Heart right ventricle (tissue), 16 donors: ENCODE measurements at regions not wholly inside any gene's neighbourhood (a gene's known extent, or its start where the extent isn't known, plus 50 kb on each side); places are given as distances from the start of the nearest gene placed in this dataset.

Experiments
- ATAC-seq, 8 donors: fragments of 200-7000 bp; cut with Tn5 transposase; one replicate each; pipeline ENCODE4 v1.9.1; 2020; ENCODE audit warnings: mild to moderate bottlenecking in 8 of 8, moderate library complexity in 8 of 8, moderate number of reproducible peaks in 1 of 8
- DNase-seq, 2 donors: peaks; one replicate each; pipeline ENCODE4 v3.0.0-alpha.2; 2020
- H3K27ac ChIP-seq, 10 donors: fragments of 200-600 bp; sonication (generic) in 2 of 10; one replicate each; pipeline versions ENCODE4 v1.5.0 to v1.8.0; 2020 to 2022; ENCODE audit warnings: mild to moderate bottlenecking in 3 of 10
- H3K27me3 ChIP-seq, 7 donors: fragments of 200-600 bp; one replicate each; pipeline ENCODE4 v1.8.0; 2021 to 2022; ENCODE audit warnings: mild to moderate bottlenecking in 2 of 7
- H3K36me3 ChIP-seq, 9 donors: fragments of 200-600 bp; sonication (generic) in 1 of 9; one replicate each; pipeline versions ENCODE4 v1.5.0 to v1.8.0; 2020 to 2022; ENCODE audit warnings: mild to moderate bottlenecking in 2 of 9
- H3K4me1 ChIP-seq, 9 donors: fragments of 200-600 bp; sonication (generic) in 1 of 9; one replicate each; pipeline versions ENCODE4 v1.5.0 to v1.8.0; 2020 to 2022; ENCODE audit warnings: mild to moderate bottlenecking in 4 of 9
- H3K4me3 ChIP-seq, 10 donors: fragments of 200-600 bp; sonication (generic) in 2 of 10; one replicate each; pipeline versions ENCODE4 v1.5.0 to v1.8.0; 2020 to 2022; ENCODE audit warnings: mild to moderate bottlenecking in 7 of 10, moderate library complexity in 2 of 10
- H3K9me3 ChIP-seq, 11 donors: fragments of 200-600 bp in 10 of 11; sonication (generic) in 2 of 11; one replicate each; pipeline versions ENCODE4 v1.5.0 to v1.8.0; 2013 to 2022; ENCODE audit warnings: mild to moderate bottlenecking in 2 of 11, control low read depth in 1 of 11, moderate library complexity in 1 of 11
- WGBS, 2 donors: extraction: QIAGEN DNeasy Blood & Tissue Kit; methylation state at CpG; one replicate each; pipeline ENCODE4 v1.1.7; 2013; ENCODE audit warnings: inconsistent platforms in 1 of 2; 5-methylcytosine and 5-hydroxymethylcytosine counted together
- intact Hi-C, 10 donors: fragments of 100-400 bp; cut with DNase I; formaldehyde crosslinking; loops; one replicate each; pipeline versions ENCODE4 v1.11.1 to v1.14.2; 2022
- TF ChIP-seq, protein P1 (sequence below), 9 donors: fragments of 200-600 bp; sonication (generic) in 2 of 9; IDR thresholded peaks; one replicate each; pipeline versions ENCODE4 v1.5.0 to v1.8.0; 2021 to 2022; ENCODE audit warnings: antibody characterized with exemption in 9 of 9, mild to moderate bottlenecking in 5 of 9, moderate library complexity in 1 of 9
- donor health status: Arrhythmogenic right ventricular cardiomyopathy.
- donor health status: ischemic (EF 13 %, LVEDD 7.1; RV severe dilation, severe dysfunction).
- donor health status: healthy with polysubstance abuse.
- donor health status: DM: no; HTN: yes; CAD: no.
- donor health status: DM: no; HTN: no; CAD: no.
- donor health status: ischemic (EF 25% LVEDD 6.9; RV normal size, moderate dysfunction).
- donor health status: ischemic (EF 25% LVEDD 5.7; RV mildly dilated, moderate dysfunction).
- donor health status: healthy.
- donor health status: DM: yes; HTN: yes; CAD: no.
- donor health status: Ischemic cardiomyopathy.
- donor health status: ischemic (EF 35%, LVEDD 5.7; RV mildly dilated, moderate dysfunction).
- donor health status: nonischemic (EF 11% LVEDD 7.7; RV severe dilation, severe dysfunction).
- donor health status: DM: yes; HTN: yes; CAD: no.
- donor health status: PGD.
- donor health status: ischemic (EF 29% LVEDD 5.4; RV normal size, mild dysfunction).
- donor health status: nonischemic (EF 23%, LVEDD 6.1; RV moderate dilation, normal function).

DNA sequence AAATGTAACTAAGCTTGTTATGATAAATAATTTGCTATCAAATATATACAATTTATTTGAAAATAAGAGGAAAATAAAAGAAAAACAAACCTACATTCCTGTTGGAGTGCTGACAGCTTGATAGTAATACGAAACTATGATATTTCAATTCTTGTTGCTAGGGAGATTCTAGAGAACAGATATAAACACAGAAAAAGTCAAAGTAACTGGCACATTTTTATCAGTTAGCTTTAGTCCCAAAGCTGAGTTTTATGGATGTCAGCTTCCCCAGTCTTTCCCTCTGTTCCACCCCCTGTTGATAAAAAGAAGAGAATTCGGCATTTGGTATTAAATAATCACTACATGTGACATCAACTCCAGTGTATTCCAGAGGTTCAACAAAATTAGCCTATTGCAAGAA, 1134.0 kb downstream of the XPNPEP1 start:
- intact Hi-C loops: no loop called here
- H3K27ac ChIP-seq: no peak overlapping the region
- H3K4me1 ChIP-seq: no peaks in the 10 kb centered on the region
- DNase-seq: no peak
- peaks cover 0 to 23% (median 8%) of the 10 kb centered on the region in 11 donors for H3K9me3 ChIP-seq
- H3K27me3 ChIP-seq: peaks cover 0 to 3% (median 0%) of the 10 kb centered on the region in 7 donors
- no peaks in the 10 kb centered on the region for H3K36me3 ChIP-seq
- no peak for ATAC-seq
- H3K4me3 ChIP-seq: no peak overlapping the region
- TF ChIP-seq, protein P1, sequence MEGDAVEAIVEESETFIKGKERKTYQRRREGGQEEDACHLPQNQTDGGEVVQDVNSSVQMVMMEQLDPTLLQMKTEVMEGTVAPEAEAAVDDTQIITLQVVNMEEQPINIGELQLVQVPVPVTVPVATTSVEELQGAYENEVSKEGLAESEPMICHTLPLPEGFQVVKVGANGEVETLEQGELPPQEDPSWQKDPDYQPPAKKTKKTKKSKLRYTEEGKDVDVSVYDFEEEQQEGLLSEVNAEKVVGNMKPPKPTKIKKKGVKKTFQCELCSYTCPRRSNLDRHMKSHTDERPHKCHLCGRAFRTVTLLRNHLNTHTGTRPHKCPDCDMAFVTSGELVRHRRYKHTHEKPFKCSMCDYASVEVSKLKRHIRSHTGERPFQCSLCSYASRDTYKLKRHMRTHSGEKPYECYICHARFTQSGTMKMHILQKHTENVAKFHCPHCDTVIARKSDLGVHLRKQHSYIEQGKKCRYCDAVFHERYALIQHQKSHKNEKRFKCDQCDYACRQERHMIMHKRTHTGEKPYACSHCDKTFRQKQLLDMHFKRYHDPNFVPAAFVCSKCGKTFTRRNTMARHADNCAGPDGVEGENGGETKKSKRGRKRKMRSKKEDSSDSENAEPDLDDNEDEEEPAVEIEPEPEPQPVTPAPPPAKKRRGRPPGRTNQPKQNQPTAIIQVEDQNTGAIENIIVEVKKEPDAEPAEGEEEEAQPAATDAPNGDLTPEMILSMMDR (IDR thresholded peaks at IDR 0.05): no peak
- 57% methylated on average over 2 of the region's 2 CpGs for WGBS, 2 donors

DNA sequence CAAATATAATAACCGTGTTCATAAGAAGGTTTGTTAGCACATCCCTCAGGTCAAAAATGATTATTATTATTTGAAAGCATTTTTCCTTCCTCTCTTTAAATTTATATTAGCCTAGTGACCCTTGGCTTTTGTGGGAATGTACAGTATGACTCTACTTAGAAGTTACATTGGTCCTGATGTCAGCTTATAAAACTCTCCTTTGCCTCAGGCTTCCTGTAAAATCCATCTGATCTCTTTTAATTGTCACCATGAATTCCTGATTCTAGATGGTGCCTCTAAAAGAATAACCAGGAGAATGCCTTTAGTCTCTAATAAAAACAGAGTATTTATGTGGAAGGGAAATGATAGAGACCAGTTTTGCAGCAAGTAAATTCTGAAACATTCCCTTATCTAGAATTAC, 1134.4 kb downstream of the XPNPEP1 start:
- WGBS, 2 donors: 62 to 63% methylated on average over 1 of the region's 1 CpG
- Histone ChIP-seq H3K4me1 (no peaks in the 10 kb centered on the region), H3K9me3 (peaks cover 0 to 25% (median 11%) of the 10 kb centered on the region in 11 donors), H3K4me3 (no peak overlapping the region), H3K27ac (no peak overlapping the region), H3K27me3 (peaks cover 0 to 3% (median 0%) of the 10 kb centered on the region in 7 donors), H3K36me3 (no peaks in the 10 kb centered on the region)
- TF ChIP-seq, protein P1 (IDR thresholded peaks at IDR 0.05): no peak
- ATAC-seq (no peak), DNase-seq (no peak)
- intact Hi-C loops: no loop called here

DNA sequence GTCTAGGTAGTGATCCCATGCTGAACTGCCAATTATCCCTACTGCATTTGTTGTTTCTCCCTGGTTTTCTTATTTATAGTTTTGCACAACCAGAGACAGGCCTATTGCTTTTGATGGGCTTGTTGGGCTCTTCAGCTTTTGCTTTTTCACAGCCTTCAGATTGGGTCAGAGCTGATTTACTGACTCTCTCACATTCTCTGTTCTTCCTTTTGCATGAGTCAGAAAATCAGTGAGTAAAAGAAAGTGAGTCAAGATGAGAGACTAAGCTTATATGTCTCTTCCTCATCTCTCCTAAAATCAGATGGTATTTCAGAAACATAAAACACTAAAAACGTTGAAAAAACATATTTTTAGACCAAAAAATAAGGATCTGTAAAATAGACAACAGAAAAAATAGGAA, 1135.4 kb downstream of the XPNPEP1 start:
- intact Hi-C loops: no loop called here
- Histone ChIP-seq H3K27ac (no peak overlapping the region), H3K36me3 (no peaks in the 10 kb centered on the region), H3K27me3 (peaks cover 0 to 3% (median 0%) of the 10 kb centered on the region in 7 donors), H3K4me1 (no peaks in the 10 kb centered on the region), H3K9me3 (peaks cover 0 to 30% (median 9%) of the 10 kb centered on the region in 11 donors), H3K4me3 (no peak overlapping the region)
- WGBS, 2 donors: 17 to 40% methylated on average over 1 of the region's 1 CpG
- DNase-seq (no peak), ATAC-seq (no peak)
- TF ChIP-seq, protein P1 (IDR thresholded peaks at IDR 0.05): no peak

DNA sequence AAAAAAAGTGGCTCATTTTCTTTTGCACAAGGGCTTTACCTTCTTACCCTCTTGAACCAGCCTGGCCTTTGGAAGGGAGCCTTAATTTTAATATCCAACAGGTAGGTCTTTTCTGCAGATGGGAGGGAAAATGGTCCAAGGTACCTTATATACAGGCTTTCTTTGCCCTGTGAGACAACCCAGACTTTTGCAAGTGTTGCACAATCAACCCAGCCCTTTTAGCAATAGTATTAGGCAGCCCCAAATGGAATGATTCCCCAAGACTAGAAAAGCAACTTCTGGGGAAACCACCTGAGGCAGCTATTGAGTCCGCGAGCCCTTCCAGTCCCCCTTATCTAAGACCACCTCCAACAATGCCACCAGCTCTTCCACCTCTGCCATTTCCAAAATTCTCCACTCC, 1138.3 kb downstream of the XPNPEP1 start:
- TF ChIP-seq, protein P1 (IDR thresholded peaks at IDR 0.05): no peak
- no peaks in the 10 kb centered on the region for H3K4me1 ChIP-seq
- ATAC-seq: no peak
- 42 to 61% methylated on average over 2 of the region's 2 CpGs for WGBS, 2 donors
- H3K27me3 ChIP-seq: peaks cover 0 to 3% (median 0%) of the 10 kb centered on the region in 7 donors
- no peaks in the 10 kb centered on the region for H3K36me3 ChIP-seq
- DNase-seq: no peak
- intact Hi-C loops: no loop called here
- H3K9me3 ChIP-seq: peaks cover 0 to 30% (median 9%) of the 10 kb centered on the region in 11 donors
- no peak overlapping the region for H3K4me3 ChIP-seq
- no peak overlapping the region for H3K27ac ChIP-seq
